H1 (cell line): ENCODE measurements at regions not wholly inside any gene's neighbourhood (a gene's known extent, or its start where the extent isn't known, plus 50 kb on each side); places are given as distances from the start of the nearest gene placed in this dataset.
A peak's percentile ranks its signal among the peaks of the same experiment; 100 is the strongest.

Experiments
- CEBPB ChIP-seq: IDR thresholded peaks from 2 replicates; pipeline ENCODE4 v1.6.1; 2012; ENCODE audit warnings: low read depth, low read length
- CTCF ChIP-seq, 3 experiments: IDR thresholded peaks; 1 replicate in 2 of 3; 2 replicates in 1 of 3; pipeline versions ENCODE4 v1.5.1 to v1.6.1; 2011; ENCODE audit warnings: low read length in 3 of 3, mild to moderate bottlenecking in 3 of 3, inconsistent platforms in 2 of 3, low read depth in 1 of 3, moderate library complexity in 1 of 3; ENCODE audit not compliant: insufficient read depth in 1 of 3; ENCODE audit errors: control extremely low read depth in 1 of 3
- POLR2AphosphoS5 ChIP-seq: IDR thresholded peaks from 2 replicates; pipeline ENCODE4 v1.6.1; 2011; ENCODE audit warnings: low read depth, low read length
- SIN3A ChIP-seq, 2 experiments: IDR thresholded peaks in 1 of 2; conservative IDR thresholded peaks in 1 of 2; 2 replicates each; pipeline ENCODE4 v1.6.1; 2011 to 2012; ENCODE audit warnings: low read length in 2 of 2, improper control_type of control experiment in 1 of 2, low read depth in 1 of 2, mild to moderate bottlenecking in 1 of 2
- TBP ChIP-seq: IDR thresholded peaks from 2 replicates; pipeline ENCODE4 v1.6.1; 2011; ENCODE audit warnings: low read depth, low read length, improper control_type of control experiment

GRCh38 chr16:87198328-87198832 lies 118.8 kb downstream of the C16orf95 start:
- peak in 1 of 3 experiments; percentile 18; a peak in 1 of 4 replicates for TF ChIP-seq CTCF (IDR thresholded peaks at IDR 0.05; ENCODE audit: control extremely low read depth in 1 of 3, insufficient read depth in 1 of 3, low read depth in 1 of 3, low read length in 3 of 3)
- TF ChIP-seq SIN3A (conservative IDR thresholded peaks at IDR 0.05 in 1 of 2, IDR thresholded peaks at IDR 0.05 in 1 of 2; ENCODE audit: low read depth in 1 of 2, low read length in 2 of 2), result no peak
- TF ChIP-seq POLR2AphosphoS5, result no peak
- no peak for TF ChIP-seq TBP
- no peak for TF ChIP-seq CEBPB
